SU-DHL-6 (cell line): ENCODE measurements at regions not wholly inside any gene's neighbourhood (a gene's known extent, or its start where the extent isn't known, plus 50 kb on each side); places are given as distances from the start of the nearest gene placed in this dataset.

Experiments
- H2AFZ ChIP-seq: fragments of 200-600 bp; sonication (generic); 2 replicates; pipeline ENCODE4 v1.6.1; 2014; ENCODE audit warnings: low read depth, mild to moderate bottlenecking, moderate library complexity, mixed read lengths, antibody characterized with exemption, low read length; ENCODE audit not compliant: severe bottlenecking
- H3F3A ChIP-seq: fragments of 200-600 bp; shearing (Covaris generic); 2 replicates; pipeline ENCODE4 v1.6.0; 2016; ENCODE audit warnings: antibody characterized with exemption, mild to moderate bottlenecking; ENCODE audit not compliant: insufficient read depth
- H3K27ac ChIP-seq: fragments of 200-600 bp; sonication (generic); 2 replicates; pipeline ENCODE4 v1.5.1; 2016; ENCODE audit warnings: low read depth, mild to moderate bottlenecking, low read length, moderate library complexity, mixed read lengths
- H3K27me3 ChIP-seq: fragments of 200-600 bp; sonication (generic), shearing (Covaris generic); 2 replicates; pipeline ENCODE4 v1.6.0; 2014; ENCODE audit warnings: mild to moderate bottlenecking, low read length
- H3K36me3 ChIP-seq: fragments of 200-600 bp; sonication (generic); 2 replicates; pipeline ENCODE4 v1.6.1; 2014; ENCODE audit warnings: mild to moderate bottlenecking, low read length, mixed read lengths
- H3K4me2 ChIP-seq: fragments of 300-600, 200-600 bp; shearing (Covaris generic), sonication (generic); 2 replicates; pipeline ENCODE4 v1.6.0; 2014; ENCODE audit warnings: low read length, low read depth, mild to moderate bottlenecking; ENCODE audit not compliant: poor library complexity, severe bottlenecking
- H3K4me3 ChIP-seq: fragments of 200-600 bp; sonication (generic); 2 replicates; pipeline ENCODE4 v1.5.1; 2014; ENCODE audit warnings: antibody characterized with exemption, low read length, mild to moderate bottlenecking, mixed read lengths; ENCODE audit not compliant: insufficient read depth, poor library complexity, severe bottlenecking
- H3K79me2 ChIP-seq: fragments of 200-600 bp; sonication (generic); 2 replicates; pipeline ENCODE4 v1.6.1; 2014; ENCODE audit warnings: mild to moderate bottlenecking, low read length, moderate library complexity; ENCODE audit not compliant: insufficient read depth
- H3K9ac ChIP-seq: fragments of 200-600 bp; sonication (generic); 2 replicates; pipeline ENCODE4 v1.7.0; 2014; ENCODE audit warnings: mild to moderate bottlenecking, low read length
- H3K9me2 ChIP-seq: fragments of 200-600 bp; sonication (generic); replicated peaks from 2 replicates; pipeline ENCODE4 v1.6.1; 2014; ENCODE audit warnings: low read length; ENCODE audit not compliant: insufficient read depth
- H3K9me3 ChIP-seq: fragments of 200-600 bp; sonication (generic); 2 replicates; pipeline ENCODE4 v1.6.1; 2014; ENCODE audit warnings: low read length, mixed read lengths; ENCODE audit not compliant: insufficient read depth
- H4K20me1 ChIP-seq: fragments of 200-600 bp; sonication (generic); 2 replicates; pipeline ENCODE4 v1.6.1; 2014; ENCODE audit warnings: low read depth, mild to moderate bottlenecking, antibody characterized with exemption, low read length, moderate library complexity, mixed read lengths
- CTCF ChIP-seq: fragments of 200-600 bp; sonication (generic); IDR thresholded peaks from one replicate; pipeline ENCODE4 v1.5.1; 2017; ENCODE audit warnings: antibody characterized with exemption, mild to moderate bottlenecking, low read length, moderate library complexity; ENCODE audit not compliant: insufficient read depth, poor library complexity, severe bottlenecking
- EZH2phosphoT487 ChIP-seq: fragments of 200-600 bp; sonication (generic), shearing (Covaris generic); conservative IDR thresholded peaks from 2 replicates; pipeline ENCODE4 v1.6.1; 2018; ENCODE audit warnings: mild to moderate bottlenecking, antibody characterized with exemption, low read length, moderate library complexity, mixed read lengths

DNA sequence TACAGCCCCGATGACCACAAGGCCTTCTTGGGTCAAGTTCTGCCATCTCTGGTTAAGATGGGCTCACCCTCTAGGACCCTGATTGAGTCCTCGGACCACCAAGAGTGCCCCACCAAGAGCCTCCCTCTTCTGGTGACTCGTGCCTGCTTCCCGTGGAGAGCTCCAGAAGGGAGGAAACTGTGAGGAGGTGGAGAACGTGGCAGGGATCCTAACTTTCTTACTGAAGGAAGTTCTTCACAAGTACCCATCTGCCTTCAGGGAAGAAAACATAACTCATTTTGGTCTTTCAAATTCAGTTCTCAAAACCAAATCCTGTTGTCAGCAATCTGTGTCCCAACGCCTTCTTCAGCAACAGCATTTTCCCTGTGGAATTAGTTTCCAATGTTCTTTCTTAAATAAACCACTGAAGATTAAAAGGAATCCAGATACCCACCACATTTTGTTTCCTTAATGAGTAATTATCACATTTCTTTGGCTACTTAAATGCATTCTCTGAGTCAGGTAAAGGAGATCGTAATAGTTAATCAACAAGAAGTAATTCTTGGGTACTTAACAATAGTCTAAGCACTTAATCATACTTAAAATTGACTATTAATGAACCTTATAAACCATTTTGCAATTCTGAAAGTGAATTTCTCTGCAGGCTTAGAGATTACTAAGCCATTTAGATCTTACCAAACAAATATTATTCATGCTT lies 185.8 kb upstream of the SGK1 start:
- Histone ChIP-seq H3K9ac (no peak overlapping the region), H2AFZ (no peak overlapping the region), H3F3A (no peaks in the 10 kb centered on the region), H3K27ac (no peak overlapping the region), H3K4me2 (no peak overlapping the region), H4K20me1 (no peaks in the 10 kb centered on the region), H3K9me2 (no peaks in the 10 kb centered on the region), H3K9me3 (no peaks in the 10 kb centered on the region), H3K27me3 (no peaks in the 10 kb centered on the region), H3K36me3 (no peaks in the 10 kb centered on the region), H3K79me2 (no peaks in the 10 kb centered on the region), H3K4me3 (no peak overlapping the region)
- TF ChIP-seq EZH2phosphoT487 (no peak), CTCF (no peak)

- Histone ChIP-seq H2AFZ (no peak overlapping the region), H3K36me3 (no peaks in the 10 kb centered on the region), H3K27me3 (no peaks in the 10 kb centered on the region), H3K9me2 (no peaks in the 10 kb centered on the region), H4K20me1 (no peaks in the 10 kb centered on the region), H3K9me3 (no peaks in the 10 kb centered on the region), H3F3A (no peaks in the 10 kb centered on the region), H3K79me2 (no peaks in the 10 kb centered on the region), H3K4me3 (no peak overlapping the region), H3K27ac (no peak overlapping the region), H3K9ac (no peak overlapping the region), H3K4me2 (no peak overlapping the region)
- TF ChIP-seq EZH2phosphoT487 (no peak), CTCF (no peak)
Measured at GRCh38 chr6:134502614-134503549, 185.0 kb upstream of the SGK1 start.

DNA sequence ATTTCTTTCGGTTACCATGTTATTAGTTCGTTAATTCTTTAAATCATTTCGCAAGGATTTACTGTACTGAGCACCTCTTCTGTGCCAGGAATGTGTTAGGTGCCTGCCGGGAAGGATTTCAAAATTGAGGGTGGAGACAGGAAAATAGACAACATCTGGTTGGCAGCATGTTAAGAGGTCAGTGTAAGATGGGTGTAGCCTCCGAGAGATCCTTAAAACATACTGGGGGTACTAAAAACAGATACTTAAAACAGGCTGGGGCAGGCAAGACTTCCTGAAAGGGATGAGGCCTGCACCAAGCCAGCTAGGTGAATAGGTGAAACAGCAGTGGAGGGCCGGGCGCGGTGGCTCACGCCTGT lies 178.0 kb upstream of the SGK1 start:
- no peak overlapping the region for H3K4me3 ChIP-seq
- TF ChIP-seq EZH2phosphoT487 (no peak), CTCF (no peak)
- no peaks in the 10 kb centered on the region for H4K20me1 ChIP-seq
- H3F3A ChIP-seq: no peaks in the 10 kb centered on the region
- no peak overlapping the region for H3K9ac ChIP-seq
- H3K36me3 ChIP-seq: no peaks in the 10 kb centered on the region
- H3K27ac ChIP-seq: no peak overlapping the region
- no peaks in the 10 kb centered on the region for H3K27me3 ChIP-seq
- H3K9me3 ChIP-seq: no peaks in the 10 kb centered on the region
- H2AFZ ChIP-seq: no peak overlapping the region
- H3K79me2 ChIP-seq: no peaks in the 10 kb centered on the region
- H3K4me2 ChIP-seq: no peak overlapping the region
- no peaks in the 10 kb centered on the region for H3K9me2 ChIP-seq
